GM23338 (cell line): ENCODE measurements at regions not wholly inside any gene's neighbourhood (a gene's known extent, or its start where the extent isn't known, plus 50 kb on each side); places are given as distances from the start of the nearest gene placed in this dataset.

Experiments used
- ATAC-seq: fragments of 200-7000 bp; cut with Tn5 transposase; 3 replicates; pipeline ENCODE4 v1.9.1; 2020
- DNase-seq: peaks from one replicate; pipeline ENCODE4 v3.0.0-alpha.2; 2015; ENCODE audit warnings: low spot score
- H2AFZ ChIP-seq: fragments of 200-600 bp; sonication (generic); 2 replicates; pipeline ENCODE4 v1.8.0; 2016; ENCODE audit warnings: antibody characterized with exemption, mild to moderate bottlenecking, moderate library complexity
- H3F3A ChIP-seq: fragments of 200-600 bp; sonication (generic); replicated peaks from 2 replicates; pipeline ENCODE4 v1.8.0; 2017; ENCODE audit warnings: antibody characterized with exemption, mixed run types, low read depth
- H3K27ac ChIP-seq: fragments of 200-600 bp; sonication (generic); 2 replicates; pipeline ENCODE4 v1.6.1; 2016; ENCODE audit warnings: low read depth
- H3K27me3 ChIP-seq: fragments of 200-600 bp; sonication (generic); 2 replicates; pipeline ENCODE4 v1.8.0; 2016; ENCODE audit warnings: mild to moderate bottlenecking, mixed run types, moderate library complexity; ENCODE audit not compliant: insufficient read depth
- H3K36me3 ChIP-seq: fragments of 200-600 bp; sonication (generic); 2 replicates; pipeline ENCODE4 v1.8.0; 2016; ENCODE audit warnings: mild to moderate bottlenecking; ENCODE audit not compliant: insufficient read depth
- H3K4me1 ChIP-seq: fragments of 200-600 bp; sonication (generic); 2 replicates; pipeline ENCODE4 v1.8.0; 2016; ENCODE audit warnings: mild to moderate bottlenecking, moderate library complexity; ENCODE audit not compliant: insufficient read depth
- H3K4me2 ChIP-seq: fragments of 200-600 bp; sonication (generic); 2 replicates; pipeline ENCODE4 v1.7.1; 2017; ENCODE audit warnings: mixed run types
- H3K4me3 ChIP-seq: fragments of 200-600 bp; sonication (generic); 2 replicates; pipeline ENCODE4 v1.6.1; 2016; ENCODE audit warnings: mixed run types
- H3K79me2 ChIP-seq: fragments of 200-600 bp; sonication (generic); replicated peaks from 2 replicates; pipeline ENCODE4 v1.8.0; 2017; ENCODE audit warnings: mild to moderate bottlenecking; ENCODE audit not compliant: insufficient read depth
- H3K9me2 ChIP-seq: fragments of 200-600 bp; sonication (generic); 2 replicates; pipeline ENCODE4 v1.8.0; 2017; ENCODE audit not compliant: insufficient read depth
- H4K20me1 ChIP-seq: fragments of 200-600 bp; sonication (generic); replicated peaks from 2 replicates; pipeline ENCODE4 v1.8.0; 2017; ENCODE audit warnings: mild to moderate bottlenecking; ENCODE audit not compliant: insufficient read depth
- H3K27ac Mint-ChIP-seq: 2 replicates; pipeline ENCODE4 v1.8.0; 2020; ENCODE audit warnings: inconsistent platforms, mild to moderate bottlenecking, moderate library complexity, mixed read lengths
- H3K27me3 Mint-ChIP-seq: 3 replicates; pipeline ENCODE4 v1.8.0; 2022; ENCODE audit warnings: low read depth, mild to moderate bottlenecking, moderate library complexity, mixed read lengths, inconsistent platforms; ENCODE audit not compliant: insufficient read depth, poor library complexity
- H3K36me3 Mint-ChIP-seq: 3 replicates; pipeline ENCODE4 v1.8.0; 2021; ENCODE audit warnings: low read depth, mild to moderate bottlenecking, inconsistent platforms, moderate library complexity, mixed read lengths
- H3K4me1 Mint-ChIP-seq: 3 replicates; pipeline ENCODE4 v1.8.0; 2020; ENCODE audit warnings: mild to moderate bottlenecking, inconsistent platforms, mixed read lengths
- H3K4me3 Mint-ChIP-seq: 3 replicates; pipeline ENCODE4 v1.8.0; 2021; ENCODE audit warnings: moderate library complexity, mild to moderate bottlenecking, inconsistent platforms, mixed read lengths
- H3K9me3 Mint-ChIP-seq: 3 replicates; pipeline ENCODE4 v1.8.0; 2020; ENCODE audit warnings: moderate library complexity, mild to moderate bottlenecking, inconsistent platforms, mixed read lengths
- CREB1 ChIP-seq: fragments of 250-450 bp; sonication (Bioruptor Pico); IDR thresholded peaks from 2 replicates; pipeline ENCODE4 v1.5.0; 2020; ENCODE audit warnings: low read depth, mild to moderate bottlenecking, moderate library complexity
- EZH2 ChIP-seq: fragments of 200-600 bp; sonication (generic); IDR thresholded peaks from one replicate; pipeline ENCODE4 v1.8.0; 2017; ENCODE audit warnings: antibody characterized with exemption, mild to moderate bottlenecking, low read depth; ENCODE audit not compliant: unreplicated experiment
- NANOG ChIP-seq: IDR thresholded peaks from 2 replicates; pipeline ENCODE4 v1.6.1; 2016; ENCODE audit warnings: antibody characterized with exemption, borderline replicate concordance
- POLR2AphosphoS5 ChIP-seq: IDR thresholded peaks from 2 replicates; pipeline ENCODE4 v1.6.1; 2016; ENCODE audit warnings: antibody characterized with exemption, low read depth
- ZNF114 ChIP-seq: fragments of 250-450 bp; sonication (Bioruptor Pico); IDR thresholded peaks from 2 replicates; pipeline ENCODE4 v1.5.0; 2020; ENCODE audit warnings: mild to moderate bottlenecking, moderate library complexity
- ZNF331 ChIP-seq: fragments of 250-450 bp; sonication (Bioruptor Pico); IDR thresholded peaks from 2 replicates; pipeline ENCODE4 v1.5.0; 2020; ENCODE audit warnings: low read depth, mild to moderate bottlenecking, moderate library complexity
- ZNF462 ChIP-seq: fragments of 250-450 bp; sonication (Bioruptor Pico); IDR thresholded peaks from 2 replicates; pipeline ENCODE4 v1.5.0; 2020; ENCODE audit warnings: mild to moderate bottlenecking, moderate library complexity

GRCh38 chrX:6679988-6680387, 145.1 kb upstream of the VCX3A start:
- H3K27me3 Mint-ChIP-seq = peaks cover 2% of the 10 kb centered on the region
- no peak overlapping the region for H2AFZ ChIP-seq
- no peak overlapping the region for H3K27ac Mint-ChIP-seq
- no peaks in the 10 kb centered on the region for H3K9me2 ChIP-seq
- no peak for DNase-seq
- H3K4me1 ChIP-seq = no peaks in the 10 kb centered on the region
- H3K4me3 ChIP-seq = no peak overlapping the region
- peaks cover 5% of the 10 kb centered on the region; the same call in 2 of the 3 replicates for H3K36me3 Mint-ChIP-seq
- H3K36me3 ChIP-seq = no peaks in the 10 kb centered on the region
- TF ChIP-seq ZNF462 (CRISPR knock-in tag) (no peak), CREB1 (CRISPR knock-in tag) (no peak), ZNF331 (CRISPR knock-in tag) (no peak), EZH2 (no peak)
- H3K4me2 ChIP-seq = no peak overlapping the region
- no peaks in the 10 kb centered on the region for H4K20me1 ChIP-seq
- peaks cover 7% of the 10 kb centered on the region; the same call in 1 of the 3 replicates for H3K4me1 Mint-ChIP-seq
- no peaks in the 10 kb centered on the region for H3K9me3 Mint-ChIP-seq
- ATAC-seq = no peak
- H3F3A ChIP-seq = no peaks in the 10 kb centered on the region
- no peaks in the 10 kb centered on the region for H3K27me3 ChIP-seq
- H3K79me2 ChIP-seq = no peaks in the 10 kb centered on the region
- no peak overlapping the region for H3K27ac ChIP-seq
- no peak overlapping the region for H3K4me3 Mint-ChIP-seq

- H3K27me3 Mint-ChIP-seq = peaks cover 2% of the 10 kb centered on the region
- H3K4me1 Mint-ChIP-seq = peaks cover 7% of the 10 kb centered on the region; the same call in 1 of the 3 replicates
- Histone ChIP-seq H3K9me2 (no peaks in the 10 kb centered on the region), H3K4me3 (no peak overlapping the region), H3K36me3 (no peaks in the 10 kb centered on the region), H3K27me3 (no peaks in the 10 kb centered on the region), H3K27ac (no peak overlapping the region), H3K79me2 (no peaks in the 10 kb centered on the region), H3K4me1 (no peaks in the 10 kb centered on the region), H3F3A (no peaks in the 10 kb centered on the region), H3K4me2 (no peak overlapping the region), H4K20me1 (no peaks in the 10 kb centered on the region), H2AFZ (no peak overlapping the region)
- no peak for DNase-seq
- no peak for ATAC-seq
- no peaks in the 10 kb centered on the region for H3K9me3 Mint-ChIP-seq
- no peak overlapping the region for H3K4me3 Mint-ChIP-seq
- H3K27ac Mint-ChIP-seq = no peak overlapping the region
- H3K36me3 Mint-ChIP-seq = peaks cover 5% of the 10 kb centered on the region; the same call in 2 of the 3 replicates
- TF ChIP-seq ZNF462 (CRISPR knock-in tag) (no peak), NANOG (no peak), ZNF114 (no peak), EZH2 (no peak), POLR2AphosphoS5 (no peak)
Measured at GRCh38 chrX:6679550-6679949, 144.6 kb upstream of the VCX3A start.
